ENCODE measurements at regions not wholly inside any gene's neighbourhood (a gene's known extent, or its start where the extent isn't known, plus 50 kb on each side); places are given as distances from the start of the nearest gene placed in this dataset.
"Not testable (repeated sequence)": the region's sequence is repeated elsewhere in the genome, so short reads cannot be mapped to it uniquely, and the experiment has no call there.

DNA sequence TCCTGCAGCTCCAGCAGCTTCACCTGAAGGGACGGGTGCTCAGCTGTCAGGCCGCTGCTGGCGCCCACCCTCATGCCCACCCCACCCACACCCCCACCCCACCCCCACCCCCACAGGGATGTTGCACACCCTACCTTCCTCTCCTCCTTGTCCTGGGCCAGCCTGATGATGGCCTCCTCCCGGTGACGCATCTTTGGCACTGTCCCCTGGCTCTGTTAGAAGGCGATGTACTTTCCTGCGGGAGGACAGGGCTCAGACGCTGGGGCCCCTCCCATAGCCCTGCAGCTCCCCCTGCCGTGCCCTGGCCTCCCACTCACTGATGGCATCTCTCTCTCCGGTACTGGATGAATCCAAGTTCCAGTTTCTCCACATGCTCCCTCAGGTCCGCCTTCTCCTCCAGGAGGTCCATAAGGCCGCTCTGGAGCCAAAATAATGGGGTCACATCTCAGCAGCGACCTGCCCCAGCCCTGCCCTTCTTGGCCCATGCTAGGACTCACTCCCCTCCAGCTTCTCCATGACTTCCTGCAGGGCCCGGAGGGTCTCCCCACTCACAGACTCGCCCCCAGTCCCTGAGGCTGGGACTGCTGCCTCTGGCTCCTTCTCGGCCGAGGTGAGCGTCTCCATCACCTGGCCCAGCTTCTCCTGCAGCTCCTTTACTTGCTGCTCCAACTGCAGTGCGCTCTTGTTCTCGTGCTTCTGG is 55.2 kb downstream of the GOLGA8B start:
- DNase-seq (ENCODE audit: low read depth) = not testable (repeated sequence)

DNA sequence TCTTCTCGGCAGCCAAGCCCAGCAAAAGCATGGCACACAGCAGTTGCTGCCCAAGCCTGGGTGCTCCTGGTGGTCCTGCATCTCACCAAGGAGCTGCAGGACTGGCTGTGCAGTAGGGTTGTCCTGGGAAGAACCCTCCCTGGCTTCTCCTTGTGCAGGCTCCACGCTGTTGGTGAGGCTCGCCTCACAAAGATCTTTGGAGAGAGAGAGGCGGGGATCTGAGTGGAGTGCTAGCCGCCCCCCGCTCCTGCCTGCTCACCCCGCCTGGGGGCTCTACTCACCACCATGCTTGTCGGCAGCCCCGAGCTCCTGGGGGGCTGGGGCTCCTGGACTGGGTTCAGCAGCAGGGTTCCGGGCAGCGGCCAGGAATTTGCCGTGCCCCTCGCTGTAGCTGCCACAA is 55.8 kb downstream of the GOLGA8B start:
- not testable (repeated sequence) for DNase-seq (ENCODE audit: low read depth)

DNA sequence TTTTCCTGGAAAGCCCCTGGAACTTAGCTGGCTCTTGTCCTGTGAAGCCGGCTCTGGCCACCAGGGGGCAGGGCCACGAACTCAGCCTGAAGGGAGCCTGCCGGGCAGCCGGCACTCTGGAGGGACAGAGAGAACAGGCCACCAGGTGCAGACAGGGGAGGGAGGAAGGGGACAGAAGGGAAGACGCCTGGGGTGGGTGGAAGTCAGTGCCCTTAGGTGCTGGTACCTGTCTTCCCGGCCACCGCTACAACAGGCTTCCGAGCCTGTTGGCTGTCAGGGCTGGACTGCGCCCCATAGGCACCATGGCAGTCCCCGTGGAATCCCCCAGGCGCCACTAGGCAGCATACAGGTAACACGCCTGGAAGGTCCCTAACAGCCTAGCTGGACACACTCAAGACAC is 59.6 kb downstream of the GOLGA8B start:
- DNase-seq (ENCODE audit: low read depth) = not testable (repeated sequence)

DNA sequence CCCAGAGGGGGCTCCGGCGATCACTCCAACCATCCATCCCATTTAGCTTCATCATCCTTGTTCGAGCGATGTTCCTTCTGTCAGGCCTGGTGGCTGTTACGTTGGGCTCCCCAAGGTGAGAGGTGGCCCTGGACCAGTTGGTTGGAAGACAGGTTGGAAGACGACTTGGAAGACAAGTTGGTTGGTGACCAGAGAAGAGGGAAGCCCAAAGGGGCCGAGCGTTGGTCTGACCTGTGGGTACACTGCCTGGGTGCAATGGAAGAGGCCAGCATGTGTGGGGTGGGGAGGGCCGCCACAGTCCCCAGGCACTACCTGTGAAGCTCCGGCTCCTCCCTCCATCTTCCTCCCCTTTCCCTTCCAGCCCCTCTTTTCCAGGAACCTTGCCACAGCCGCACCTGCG is 60.9 kb downstream of the GOLGA8B start:
- DNase-seq (ENCODE audit: low read depth) = not testable (repeated sequence)

DNA sequence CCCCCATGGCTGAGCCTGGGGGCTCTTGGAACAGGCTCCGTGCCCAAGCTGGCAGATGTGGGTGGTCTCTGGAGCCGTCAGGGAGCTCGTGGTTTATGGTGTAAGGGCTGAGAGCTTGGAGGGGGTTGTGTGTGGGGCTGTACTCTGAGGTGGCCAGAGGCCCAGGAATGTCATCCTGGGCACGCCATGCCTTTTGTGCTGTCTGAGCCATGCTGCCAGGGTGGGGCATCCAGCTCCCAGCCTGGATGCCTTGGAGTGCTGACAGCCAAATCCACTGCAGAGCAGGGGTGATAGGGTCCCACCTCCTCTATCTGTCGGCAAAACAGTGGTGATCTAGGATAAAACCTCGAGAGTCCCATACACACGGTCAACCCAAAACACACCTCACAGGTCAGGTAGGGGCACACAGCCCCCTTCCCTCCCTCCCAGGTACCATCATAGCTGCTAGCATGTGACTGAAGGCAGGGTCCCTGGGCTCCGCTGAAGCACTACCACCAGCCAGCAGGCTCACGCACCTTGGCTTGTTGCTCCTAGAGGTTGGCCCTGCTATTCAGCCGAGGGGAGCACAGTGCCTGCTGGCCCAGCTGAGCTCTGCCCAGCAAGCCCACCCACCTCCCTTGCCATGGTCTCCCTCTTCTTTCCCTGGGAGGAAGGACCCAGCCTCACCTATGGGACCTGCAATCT is 61.5 kb downstream of the GOLGA8B start:
- not testable (repeated sequence) for DNase-seq (ENCODE audit: low read depth)

DNA sequence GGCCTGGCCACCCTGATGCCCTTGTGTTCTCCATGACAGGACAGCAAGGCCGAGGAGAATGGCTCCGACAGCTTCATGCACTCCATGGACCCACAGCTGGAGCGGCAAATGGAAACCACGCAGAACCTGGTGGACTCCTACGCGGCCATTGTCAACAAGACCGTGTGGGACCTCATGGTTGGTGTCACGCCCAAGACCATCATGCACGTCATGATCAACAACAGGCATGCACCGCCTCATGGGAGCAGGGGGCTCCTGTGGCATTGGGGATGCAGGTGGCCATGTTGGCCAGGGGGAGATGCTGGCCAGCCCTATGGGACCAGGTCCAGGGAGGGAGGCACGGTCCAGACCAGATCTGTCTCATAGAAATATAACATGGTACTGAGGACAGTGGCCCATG is 62.9 kb downstream of the GOLGA8B start:
- no peak for DNase-seq (ENCODE audit: low read depth)

DNA sequence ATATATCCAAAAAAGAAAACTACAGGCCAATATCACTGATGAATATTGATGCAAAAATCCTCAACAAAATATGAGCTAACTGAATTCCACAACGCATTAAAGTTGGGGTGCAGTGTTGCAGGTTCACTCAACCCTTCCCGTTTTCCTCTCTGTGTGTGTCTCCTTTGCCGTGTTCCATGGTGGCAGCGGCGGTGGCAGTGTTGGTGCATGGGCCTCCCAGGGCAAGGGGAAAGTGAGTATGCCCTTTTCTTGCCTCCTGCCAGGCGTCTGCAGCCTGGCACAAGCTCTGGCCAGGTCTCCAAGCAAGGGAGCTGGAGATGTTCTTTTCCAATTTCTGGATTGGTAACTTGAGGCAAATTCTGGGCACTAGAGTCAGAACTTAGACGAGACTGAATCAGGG is 63.4 kb downstream of the GOLGA8B start:
- DNase-seq (ENCODE audit: low read depth) = not testable (repeated sequence)

DNA sequence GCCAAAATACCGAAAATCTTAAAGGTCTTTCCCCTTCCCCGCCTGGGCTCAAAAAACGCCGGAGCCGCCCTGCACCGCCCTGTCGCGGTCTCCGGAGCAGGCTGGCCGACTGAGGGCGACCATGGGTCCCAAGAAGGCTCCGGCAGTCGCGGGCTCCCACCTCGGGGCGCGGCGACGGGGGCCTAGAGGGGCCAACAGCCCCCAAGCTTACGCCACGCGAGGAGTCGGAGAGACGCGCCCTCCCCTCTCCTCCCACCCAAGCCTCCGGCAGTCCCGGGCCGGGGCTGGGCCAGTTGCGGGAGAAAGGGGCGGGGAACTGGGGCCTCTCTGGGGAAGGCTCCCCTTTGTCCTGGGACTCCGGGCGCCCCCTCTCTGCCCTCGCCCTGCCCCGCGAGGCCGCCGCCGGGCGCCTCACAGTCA is 69.2 kb downstream of the GOLGA8B start:
- peak; percentile 64 for DNase-seq (ENCODE audit: low read depth)

DNA sequence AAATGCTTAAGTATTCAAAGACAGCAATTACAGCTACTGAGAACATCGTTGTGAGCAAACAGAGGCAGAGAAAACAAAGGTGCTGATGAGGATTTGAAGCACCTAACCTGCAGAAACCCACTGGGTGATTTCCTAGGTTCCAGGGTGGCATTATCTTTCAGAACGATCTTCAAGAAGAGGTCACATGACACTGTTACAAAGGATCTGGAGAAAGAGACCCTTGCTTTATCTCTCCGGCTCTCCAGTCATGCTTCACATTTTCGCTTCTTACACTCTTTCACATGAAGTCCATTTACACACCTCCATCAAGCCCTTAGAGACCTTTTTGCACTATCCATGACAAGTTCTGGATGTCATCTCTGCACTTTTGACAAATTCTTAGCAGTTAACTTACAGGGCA is 70.8 kb downstream of the GOLGA8B start:
- no peak for DNase-seq (ENCODE audit: low read depth)

DNA sequence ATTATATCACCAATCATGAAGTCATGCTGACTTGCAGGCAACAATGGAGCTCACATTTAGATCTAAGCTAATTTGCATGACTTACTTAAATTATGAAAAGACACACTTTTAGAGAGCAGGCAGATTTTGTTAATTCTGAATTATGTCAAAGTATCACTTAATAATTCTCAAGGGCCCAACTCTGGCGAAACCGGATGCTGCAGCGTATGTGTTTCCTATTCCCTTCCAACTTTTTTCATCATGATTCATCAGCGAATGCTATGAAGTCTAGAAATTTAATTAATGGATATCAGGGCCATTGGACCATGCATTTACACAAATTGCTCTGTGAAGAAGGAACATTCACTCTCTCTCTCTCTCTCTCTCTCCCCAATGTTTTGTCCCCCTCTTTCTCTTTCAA is 63.5 kb upstream of the GOLGA8A start:
- no peak for DNase-seq (ENCODE audit: low read depth)

DNA sequence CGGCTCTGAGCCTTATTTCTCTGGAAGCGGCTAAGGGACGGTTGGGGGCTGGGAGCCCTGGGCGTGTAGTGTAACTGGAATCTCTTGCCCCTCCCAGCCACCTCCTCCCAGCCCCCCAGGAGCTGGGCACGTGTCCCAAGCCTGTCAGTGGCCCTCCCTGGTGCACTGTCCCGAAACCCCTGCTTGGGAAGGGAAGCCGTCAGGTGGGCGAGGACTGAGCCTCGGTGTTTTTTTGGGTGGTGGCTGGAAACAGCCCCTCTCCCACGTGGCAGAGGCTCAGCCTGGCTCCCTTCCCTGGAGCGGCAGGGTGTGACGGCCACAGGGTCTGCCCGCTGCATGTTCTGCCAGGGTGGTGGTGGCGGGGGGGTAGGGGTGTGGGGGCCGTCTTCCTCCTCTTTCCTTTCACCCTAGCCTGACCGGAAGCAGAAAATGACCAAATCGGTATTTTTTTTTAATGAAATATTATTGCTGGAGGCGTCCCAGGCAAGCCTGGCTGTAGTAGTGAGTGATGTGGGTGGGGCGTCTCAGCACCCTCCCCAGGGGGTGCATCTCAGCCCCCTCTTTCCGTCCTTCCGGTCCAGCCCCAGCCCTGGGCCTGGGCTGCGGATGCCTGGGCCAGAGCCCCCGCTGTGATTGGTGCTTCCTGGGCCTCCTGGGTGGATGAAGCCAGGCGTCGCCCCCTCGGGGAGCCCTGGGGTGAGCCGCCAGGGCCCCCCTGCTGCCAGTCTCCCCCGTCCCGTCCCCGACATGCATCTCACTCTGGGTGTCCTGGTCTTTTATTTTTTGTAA is 58.8 kb upstream of the GOLGA8A start:
- no peak for DNase-seq (ENCODE audit: low read depth)

DNA sequence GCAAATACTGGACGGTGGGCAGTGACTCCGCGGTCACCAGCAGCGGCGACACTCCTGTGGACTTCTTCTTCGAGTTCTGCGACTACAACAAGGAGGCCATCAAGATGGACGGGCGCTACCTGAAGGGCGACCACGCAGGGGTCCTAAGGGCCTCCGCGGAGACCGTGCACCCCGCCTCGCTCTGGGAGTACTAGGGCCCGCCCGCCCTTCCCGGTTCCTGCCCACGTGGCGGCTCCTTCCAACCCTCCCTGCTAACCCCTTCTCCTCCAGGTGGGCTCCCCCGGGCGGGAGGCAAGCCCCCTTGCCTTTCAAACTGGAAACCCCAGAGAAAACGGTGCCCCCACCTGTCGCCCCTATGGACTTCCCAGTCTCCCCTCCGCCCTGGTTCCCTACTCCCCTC is 58.1 kb upstream of the GOLGA8A start:
- not testable (repeated sequence) for DNase-seq (ENCODE audit: low read depth)

DNA sequence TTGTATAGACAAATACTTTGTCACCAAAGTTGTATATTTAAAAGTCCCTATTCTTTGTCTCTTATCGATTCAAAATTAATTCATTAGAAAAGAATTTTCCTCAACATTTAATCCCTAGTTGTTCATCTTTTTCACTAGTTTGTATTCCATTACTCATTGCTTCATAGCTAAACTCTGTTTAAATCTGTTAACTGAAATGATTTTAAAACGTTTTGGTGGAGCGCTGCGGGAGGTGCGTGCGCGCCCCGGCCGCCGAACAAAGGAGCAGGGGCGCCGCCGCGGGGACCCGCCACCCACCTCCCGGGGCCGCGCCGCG is 56.4 kb upstream of the GOLGA8A start:
- no peak for DNase-seq (ENCODE audit: low read depth)

DNA sequence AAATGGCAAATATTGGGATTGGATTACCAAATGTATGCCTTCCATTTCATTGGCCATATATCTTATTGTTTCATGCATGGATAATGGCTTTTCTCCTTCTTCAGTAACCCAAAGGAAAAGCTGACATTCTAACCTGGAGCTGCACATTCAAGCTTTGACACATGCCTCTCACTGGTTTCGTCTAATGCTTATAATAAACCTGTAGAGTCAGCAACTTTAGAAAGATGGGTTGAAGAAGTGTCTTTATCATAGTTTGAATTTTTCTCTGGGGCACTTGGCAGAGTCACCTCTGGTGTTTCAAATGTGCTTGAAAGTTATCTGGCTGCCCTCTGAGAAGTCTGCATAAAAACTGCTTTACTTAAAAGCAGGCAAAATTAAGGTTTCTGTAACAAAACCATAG is 55.4 kb upstream of the GOLGA8A start:
- no peak for DNase-seq (ENCODE audit: low read depth)

DNA sequence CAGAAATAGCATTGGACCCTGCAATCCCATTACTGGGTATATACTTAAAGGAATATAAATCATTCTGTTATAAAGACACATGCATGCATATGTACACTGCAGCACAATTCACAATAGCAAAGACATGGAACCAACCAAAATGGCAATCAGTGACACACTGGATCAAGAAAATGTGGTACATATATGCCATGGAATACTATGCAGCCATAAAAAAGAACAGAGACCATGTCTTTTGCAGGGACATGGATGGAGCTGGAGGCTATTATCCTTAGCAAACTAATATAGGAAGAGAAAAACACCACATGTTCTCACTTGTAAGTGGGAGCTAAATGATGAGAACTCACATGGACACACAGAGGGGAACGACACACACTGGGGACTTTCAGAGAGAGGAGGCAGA is 53.9 kb upstream of the GOLGA8A start:
- not testable (repeated sequence) for DNase-seq (ENCODE audit: low read depth)

DNA sequence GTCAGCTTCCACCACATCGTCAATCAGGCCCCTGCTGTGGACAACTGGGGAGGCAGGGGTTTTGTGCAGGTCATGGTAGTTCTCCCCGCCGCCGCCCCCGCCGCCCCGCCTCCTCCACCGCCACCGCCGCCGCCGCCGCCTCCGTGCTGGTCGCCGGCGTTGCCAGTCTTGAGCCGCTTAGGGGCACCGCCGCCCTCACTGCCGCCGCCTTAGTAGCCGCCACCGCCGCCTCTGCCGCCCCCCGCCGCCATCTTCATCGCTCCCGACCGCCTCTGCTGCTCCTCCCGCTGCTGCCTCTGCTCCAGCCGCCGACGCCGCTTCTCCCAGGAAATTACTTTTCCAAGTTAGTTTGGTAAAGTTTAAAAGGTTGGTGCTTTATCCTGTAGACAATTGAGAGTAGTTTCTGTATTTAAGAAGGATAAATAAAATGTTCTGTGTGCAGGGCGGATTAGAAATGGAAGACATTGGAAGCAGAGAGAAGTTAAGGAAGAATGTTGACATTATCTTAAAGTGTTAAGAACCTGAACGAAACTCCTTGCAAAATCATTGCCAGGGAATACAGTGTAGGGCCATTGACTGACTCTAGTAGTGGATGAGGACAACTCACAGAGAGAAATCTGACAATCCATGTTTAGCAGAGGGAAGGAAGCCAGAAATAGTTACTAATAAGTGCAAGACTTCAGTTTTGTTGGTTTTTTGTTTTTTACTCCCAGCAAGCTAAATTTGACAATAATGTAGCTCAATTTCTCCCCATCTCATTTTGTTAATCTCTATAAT is 53.0 kb upstream of the GOLGA8A start:
- DNase-seq (ENCODE audit: low read depth) = no peak

DNA sequence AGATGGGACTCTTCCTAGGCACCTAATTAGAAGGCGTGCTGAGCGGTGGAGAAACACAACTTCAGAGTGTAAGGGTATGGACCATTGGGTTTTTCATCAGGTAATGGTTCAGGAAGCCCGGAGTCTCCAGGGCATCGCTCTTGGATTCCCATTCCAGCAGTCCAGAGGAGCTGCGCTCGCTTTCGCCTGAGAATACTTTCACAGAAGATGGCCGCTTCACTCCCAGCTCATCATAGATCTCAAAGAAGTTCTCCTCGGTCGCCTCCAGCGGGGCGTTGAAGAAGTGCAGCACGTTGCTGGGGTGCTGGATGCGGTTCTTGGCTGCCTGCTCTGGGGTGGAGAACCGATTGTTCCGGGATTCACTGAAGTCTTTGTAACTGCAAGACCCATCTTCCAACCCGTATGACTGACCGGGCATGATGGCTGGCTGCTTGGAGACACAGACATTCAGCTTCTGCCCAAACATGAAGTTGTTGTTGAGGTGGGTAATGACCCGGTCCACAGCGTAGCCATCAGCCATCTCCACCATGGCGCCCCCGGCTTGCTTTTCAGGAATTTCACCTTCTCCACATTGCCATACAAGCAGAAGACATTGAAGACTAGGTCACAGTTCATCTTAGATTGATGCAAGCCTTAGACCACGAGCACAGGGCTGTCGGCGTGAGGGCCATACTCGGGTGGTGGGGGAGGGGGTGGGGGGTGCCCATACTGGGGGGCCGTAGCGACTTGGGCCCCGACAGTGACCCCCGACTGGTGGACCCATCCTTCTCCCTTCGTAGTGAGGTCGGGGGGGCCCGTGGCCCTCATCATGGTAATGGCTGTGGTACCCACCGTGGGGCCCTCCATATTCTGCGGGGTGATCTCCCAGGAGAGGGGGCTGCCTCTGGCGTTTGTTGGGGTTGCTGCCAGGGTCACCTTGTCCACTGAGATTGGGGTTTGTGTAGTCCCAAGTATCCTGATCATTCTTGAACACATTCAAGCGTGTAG is 51.7 kb upstream of the GOLGA8A start:
- DNase-seq (ENCODE audit: low read depth) = not testable (repeated sequence)
